H1 (cell line): ENCODE measurements at regions not wholly inside any gene's neighbourhood (a gene's known extent, or its start where the extent isn't known, plus 50 kb on each side); places are given as distances from the start of the nearest gene placed in this dataset.

Source experiments
- CTCF ChIA-PET: fragments of 300-600 bp; sonication (Branson Sonifier 250); formaldehyde crosslinking; loops from one replicate; lab custom pipeline; 2021; ENCODE audit not compliant: partially characterized antibody; lab: Charles Lee
- POLR2A ChIA-PET: fragments of 300-600 bp; sonication (Branson Sonifier 250); formaldehyde crosslinking; loops from one replicate; lab custom pipeline; 2021; ENCODE audit warnings: inconsistent platforms; ENCODE audit not compliant: partially characterized antibody; lab: Charles Lee
- DNase-seq, 2 experiments: peaks; one replicate each; pipeline versions ENCODE4 v3.0.0 to v3.0.0-alpha.2; 2010 to 2022; ENCODE audit warnings: low spot score in 2 of 2, low read depth in 1 of 2, mixed read lengths in 1 of 2
- FAIRE-seq: peaks from 2 replicates; lab custom pipeline; 2011; peaks lifted over from hg19 to GRCh38; lab: Jason Lieb, UNC
- H2AFZ ChIP-seq: 2 replicates; pipeline ENCODE4 v1.8.1; 2012; ENCODE audit warnings: low read length, inconsistent platforms
- H2AK5ac ChIP-seq: 2 replicates; pipeline ENCODE4 v1.6.1; 2013; ENCODE audit warnings: low read depth, low read length
- H2BK120ac ChIP-seq: replicated peaks from 2 replicates; pipeline ENCODE3; 2013; ENCODE audit warnings: low read depth, low read length, inconsistent platforms
- H2BK12ac ChIP-seq: 2 replicates; pipeline ENCODE4 v1.6.1; 2013; ENCODE audit warnings: low read depth, low read length
- H2BK15ac ChIP-seq: 2 replicates; pipeline ENCODE4 v1.6.1; 2013; ENCODE audit warnings: low read length
- H2BK20ac ChIP-seq: 2 replicates; pipeline ENCODE4 v1.6.1; 2013; ENCODE audit warnings: low read length
- H2BK5ac ChIP-seq: 2 replicates; pipeline ENCODE4 v1.6.1; 2013; ENCODE audit warnings: low read depth, low read length
- H3K14ac ChIP-seq: 2 replicates; pipeline ENCODE4 v1.6.1; 2013; ENCODE audit warnings: inconsistent platforms; ENCODE audit not compliant: insufficient read length
- H3K18ac ChIP-seq: 2 replicates; pipeline ENCODE4 v1.6.1; 2013; ENCODE audit warnings: low read length; ENCODE audit errors: extremely low read depth
- H3K23ac ChIP-seq: 2 replicates; pipeline ENCODE4 v1.6.1; 2013; ENCODE audit warnings: inconsistent platforms; ENCODE audit not compliant: insufficient read length
- H3K23me2 ChIP-seq: 2 replicates; pipeline ENCODE4 v1.6.1; 2013; ENCODE audit warnings: low read depth, low read length
- H3K27ac ChIP-seq: 2 replicates; pipeline ENCODE4 v1.6.1; 2011; ENCODE audit warnings: low read depth, low read length, inconsistent platforms
- H3K27me3 ChIP-seq, 4 experiments: replicated peaks in 1 of 4; 1 replicate in 1 of 4; 2 replicates in 3 of 4; pipeline versions ENCODE4 v1.6.1 to v1.8.1; 2011 to 2013; ENCODE audit warnings: low read length in 3 of 4, mild to moderate bottlenecking in 3 of 4, inconsistent platforms in 2 of 4, mixed read lengths in 2 of 4, moderate library complexity in 1 of 4; ENCODE audit not compliant: control insufficient read depth in 3 of 4, insufficient read depth in 3 of 4; ENCODE audit errors: extremely low read depth in 1 of 4
- H3K36me3 ChIP-seq, 4 experiments: 2 replicates each; pipeline versions ENCODE4 v1.6.1 to v1.8.1; 2011 to 2013; ENCODE audit warnings: mild to moderate bottlenecking in 4 of 4, low read length in 3 of 4, moderate library complexity in 2 of 4, control low read depth in 1 of 4, inconsistent platforms in 1 of 4; ENCODE audit not compliant: insufficient read depth in 4 of 4, control insufficient read depth in 2 of 4
- H3K4ac ChIP-seq: replicated peaks from 2 replicates; pipeline ENCODE3; 2013; ENCODE audit warnings: low read length, low read depth, mixed read lengths, inconsistent platforms; ENCODE audit not compliant: insufficient read length
- H3K4me1 ChIP-seq, 4 experiments: replicated peaks in 1 of 4; 1 replicate in 1 of 4; 2 replicates in 3 of 4; pipeline versions ENCODE4 v1.6.1 to v1.8.1; 2011 to 2013; ENCODE audit warnings: low read length in 3 of 4, inconsistent platforms in 2 of 4, mixed read lengths in 1 of 4; ENCODE audit not compliant: insufficient read depth in 4 of 4, control insufficient read depth in 3 of 4
- H3K4me2 ChIP-seq, 2 experiments: 2 replicates each; pipeline versions ENCODE4 v1.6.1 to v1.8.1; 2011 to 2013; ENCODE audit warnings: low read depth in 2 of 2, low read length in 2 of 2, control low read depth in 1 of 2, inconsistent platforms in 1 of 2, mild to moderate bottlenecking in 1 of 2; ENCODE audit not compliant: insufficient read depth in 1 of 2
- H3K4me3 ChIP-seq, 4 experiments: fragments of 200-600, 300-600 bp in 1 of 4; sonication (generic), shearing (Covaris generic), sonication (Bioruptor Twin) in 1 of 4; 2 replicates each; pipeline versions ENCODE4 v1.5.1 to v1.8.1; 2011 to 2016; ENCODE audit warnings: low read length in 4 of 4, low read depth in 3 of 4, control low read depth in 2 of 4, inconsistent platforms in 2 of 4, mild to moderate bottlenecking in 2 of 4, mixed read lengths in 1 of 4, moderate library complexity in 1 of 4; ENCODE audit not compliant: insufficient read depth in 2 of 4; ENCODE audit errors: extremely low read depth in 1 of 4
- H3K56ac ChIP-seq: replicated peaks from 2 replicates; pipeline ENCODE3; 2013; ENCODE audit warnings: low read depth, mild to moderate bottlenecking, mixed read lengths, low read length, inconsistent platforms; ENCODE audit not compliant: insufficient read length
- H3K79me1 ChIP-seq: 2 replicates; pipeline ENCODE4 v1.6.1; 2013; ENCODE audit warnings: low read depth, low read length, control low read depth
- H3K79me2 ChIP-seq, 2 experiments: 2 replicates each; pipeline versions ENCODE4 v1.6.1 to v1.8.1; 2012 to 2013; ENCODE audit warnings: low read length in 2 of 2, mild to moderate bottlenecking in 2 of 2, inconsistent platforms in 1 of 2; ENCODE audit not compliant: insufficient read depth in 2 of 2, control insufficient read depth in 1 of 2
- H3K9ac ChIP-seq, 4 experiments: replicated peaks in 1 of 4; 1 replicate in 1 of 4; 2 replicates in 3 of 4; pipeline versions ENCODE4 v1.6.1 to v1.8.1; 2011 to 2013; ENCODE audit warnings: low read depth in 3 of 4, low read length in 3 of 4, control low read depth in 2 of 4, mild to moderate bottlenecking in 2 of 4, moderate library complexity in 2 of 4, inconsistent platforms in 1 of 4; ENCODE audit errors: extremely low read depth in 1 of 4
- H3K9me3 ChIP-seq, 2 experiments: 2 replicates each; pipeline versions ENCODE4 v1.6.1 to v1.8.1; 2012 to 2013; ENCODE audit warnings: mild to moderate bottlenecking in 2 of 2, moderate library complexity in 2 of 2, control low read depth in 1 of 2, inconsistent platforms in 1 of 2, low read depth in 1 of 2, low read length in 1 of 2, mixed read lengths in 1 of 2; ENCODE audit not compliant: insufficient read depth in 2 of 2
- H4K20me1 ChIP-seq, 2 experiments: replicated peaks in 1 of 2; 2 replicates each; pipeline versions ENCODE3 to v1.8.1; 2011 to 2013; ENCODE audit warnings: inconsistent platforms in 2 of 2, low read length in 2 of 2, mild to moderate bottlenecking in 1 of 2; ENCODE audit not compliant: insufficient read depth in 2 of 2, control insufficient read depth in 1 of 2
- H4K5ac ChIP-seq: 2 replicates; pipeline ENCODE4 v1.6.1; 2013; ENCODE audit warnings: low read length, low read depth, mixed read lengths, inconsistent platforms; ENCODE audit not compliant: insufficient read length
- H4K8ac ChIP-seq: 2 replicates; pipeline ENCODE4 v1.8.0; 2013; ENCODE audit warnings: mild to moderate bottlenecking, moderate library complexity, low read length, inconsistent platforms; ENCODE audit not compliant: insufficient read depth; ENCODE audit errors: extremely low read depth
- H4K91ac ChIP-seq: replicated peaks from 2 replicates; pipeline ENCODE3; 2013; ENCODE audit warnings: low read length, mixed read lengths, inconsistent platforms; ENCODE audit not compliant: insufficient read length
- ASH2L ChIP-seq: fragments of 200-600, 300-600 bp; sonication (generic); IDR thresholded peaks from one replicate; pipeline ENCODE4 v1.7.1; 2017; ENCODE audit warnings: low read length
- BRCA1 ChIP-seq: IDR thresholded peaks from 2 replicates; pipeline ENCODE4 v1.6.1; 2012; ENCODE audit warnings: low read depth, low read length, improper control_type of control experiment
- CBX5 ChIP-seq: fragments of 300-800, 300-1000 bp; sonication (generic); IDR thresholded peaks from 2 replicates; pipeline ENCODE4 v1.7.1; 2016; ENCODE audit warnings: antibody characterized with exemption, low read length, low read depth
- CREB1 ChIP-seq: IDR thresholded peaks from 2 replicates; pipeline ENCODE4 v1.6.1; 2012; ENCODE audit warnings: inconsistent platforms
- CTBP2 ChIP-seq: IDR thresholded peaks from 2 replicates; pipeline ENCODE4 v1.7.0; 2011; ENCODE audit warnings: borderline replicate concordance, mild to moderate bottlenecking, moderate library complexity, mixed read lengths, low read length; ENCODE audit not compliant: insufficient read depth, insufficient read length
- EZH2 ChIP-seq: fragments of 200-600 bp; sonication (generic); IDR thresholded peaks from 2 replicates; pipeline ENCODE4 v1.7.1; 2012; ENCODE audit warnings: low read depth, mild to moderate bottlenecking, moderate library complexity, low read length, inconsistent platforms; ENCODE audit not compliant: severe bottlenecking
- KDM1A ChIP-seq: fragments of 200-600, 300-600 bp; sonication (generic); IDR thresholded peaks from 2 replicates; pipeline ENCODE4 v1.7.1; 2016; ENCODE audit warnings: mild to moderate bottlenecking, low read length, borderline replicate concordance
- RBBP5 ChIP-seq: IDR thresholded peaks from 2 replicates; pipeline ENCODE4 v1.7.1; 2012; ENCODE audit warnings: low read depth, mild to moderate bottlenecking, inconsistent platforms, low read length, moderate library complexity, borderline replicate concordance
- SAP30 ChIP-seq: fragments of 300-600 bp; sonication (generic); IDR thresholded peaks from 2 replicates; pipeline ENCODE4 v1.7.1; 2012; ENCODE audit warnings: low read length, moderate library complexity, mild to moderate bottlenecking, inconsistent platforms; ENCODE audit not compliant: insufficient read depth, insufficient replicate concordance
- SIN3A ChIP-seq, 2 experiments: IDR thresholded peaks in 1 of 2; conservative IDR thresholded peaks in 1 of 2; 2 replicates each; pipeline ENCODE4 v1.6.1; 2011 to 2012; ENCODE audit warnings: low read length in 2 of 2, improper control_type of control experiment in 1 of 2, low read depth in 1 of 2, mild to moderate bottlenecking in 1 of 2
- SIX5 ChIP-seq: IDR thresholded peaks from 2 replicates; pipeline ENCODE4 v1.6.1; 2011; ENCODE audit warnings: mild to moderate bottlenecking, low read depth, low read length
- SUZ12 ChIP-seq: fragments of 200-600 bp; sonication (generic); IDR thresholded peaks from 2 replicates; pipeline ENCODE4 v1.6.1; 2012; ENCODE audit warnings: mild to moderate bottlenecking, inconsistent platforms, low read length, moderate library complexity, mixed read lengths
- ZNF274 ChIP-seq: IDR thresholded peaks from 2 replicates; pipeline ENCODE4 v1.7.0; 2012; ENCODE audit warnings: low read length, borderline replicate concordance; ENCODE audit errors: extremely low read depth
- WGBS, 2 experiments: shearing (Covaris generic) in 1 of 2; methylation state at CpG; one replicate each; pipeline versions ENCODE4 v1.1.6 to v1.1.7; 2013 to 2015; ENCODE audit warnings: low lambda C conversion rate in 2 of 2, mixed read lengths in 2 of 2, inconsistent platforms in 1 of 2, low coverage in 1 of 2, missing lambda C conversion rate in 1 of 2; ENCODE audit not compliant: insufficient replicate concordance in 2 of 2, insufficient coverage in 1 of 2, insufficient read length in 1 of 2; ENCODE audit errors: extremely low coverage in 1 of 2, missing lambda C conversion rate in 1 of 2; 5-methylcytosine and 5-hydroxymethylcytosine counted together
- TF ChIP-seq, protein P1 (sequence below): IDR thresholded peaks from 2 replicates; pipeline ENCODE4 v1.6.1; 2011; ENCODE audit warnings: low read depth, mild to moderate bottlenecking, low read length; ENCODE audit not compliant: insufficient read depth

DNA sequence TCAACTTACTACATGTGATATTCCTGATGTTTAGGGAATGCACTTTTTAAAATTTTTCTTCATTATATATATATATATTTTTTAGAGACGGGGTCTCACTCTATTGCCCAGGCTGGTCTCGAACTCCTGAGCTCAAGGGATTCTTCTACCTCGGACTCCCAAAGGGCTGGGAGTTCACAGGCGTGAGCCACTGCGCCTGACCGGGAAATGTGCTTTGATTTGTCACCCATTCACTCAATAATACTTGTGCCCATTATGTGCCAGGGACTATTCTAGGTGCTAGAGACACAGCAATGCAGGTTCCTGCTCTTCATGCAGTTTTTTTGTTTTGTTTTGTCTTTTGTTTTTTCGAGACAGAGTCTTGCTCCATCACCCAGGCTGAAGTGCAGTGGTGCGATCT is 56.1 kb upstream of the INCENP start:
- H4K5ac ChIP-seq, result no peak overlapping the region
- no peak overlapping the region for H3K4me3 ChIP-seq
- no peak overlapping the region for H3K27ac ChIP-seq
- H2BK12ac ChIP-seq, result no peak overlapping the region
- H2BK15ac ChIP-seq, result no peak overlapping the region
- no peaks in the 10 kb centered on the region for H4K20me1 ChIP-seq
- H2AK5ac ChIP-seq, result no peak overlapping the region
- no peak overlapping the region for H2BK5ac ChIP-seq
- H3K56ac ChIP-seq, result no peak overlapping the region
- H2AFZ ChIP-seq, result no peak overlapping the region
- FAIRE-seq (no peak), DNase-seq (no peak)
- H3K23me2 ChIP-seq, result 0 out of 2 replicates have a peak, but pooled peaks cover 1% of the 10 kb centered on the region
- H3K18ac ChIP-seq, result no peak overlapping the region
- H3K4me2 ChIP-seq, result no peak overlapping the region
- no peaks in the 10 kb centered on the region for H3K27me3 ChIP-seq
- no peak overlapping the region for H3K4ac ChIP-seq
- H2BK20ac ChIP-seq, result no peak overlapping the region
- no peaks in the 10 kb centered on the region for H3K79me1 ChIP-seq
- H3K4me1 ChIP-seq, result no peaks in the 10 kb centered on the region
- H2BK120ac ChIP-seq, result no peak overlapping the region
- no peak overlapping the region for H4K91ac ChIP-seq
- ChIA-PET POLR2A (interaction anchor here (2.0 kb wide), 1 partner anchor 96 kb away, joined by 7 read pairs; no protein-coding TSS in a partner anchor), CTCF (interaction anchor here (0.6 to 11.9 kb wide), 7 partner anchors 14 to 205 kb away, joined by 3 to 84 read pairs (median 3); no protein-coding TSS in a partner anchor)
- no peaks in the 10 kb centered on the region for H3K79me2 ChIP-seq
- WGBS, 2 experiments, result 92% methylated on average over 8 of the region's 8 CpGs; no CpG with 5 or more reads in 1 of the 2 experiments
- H4K8ac ChIP-seq, result no peak overlapping the region
- H3K9ac ChIP-seq, result no peak overlapping the region
- H3K23ac ChIP-seq, result no peak overlapping the region
- no peaks in the 10 kb centered on the region for H3K36me3 ChIP-seq
- no peaks in the 10 kb centered on the region for H3K9me3 ChIP-seq
- H3K14ac ChIP-seq, result no peak overlapping the region
- TF ChIP-seq KDM1A, result no peak
- TF ChIP-seq, protein P1, sequence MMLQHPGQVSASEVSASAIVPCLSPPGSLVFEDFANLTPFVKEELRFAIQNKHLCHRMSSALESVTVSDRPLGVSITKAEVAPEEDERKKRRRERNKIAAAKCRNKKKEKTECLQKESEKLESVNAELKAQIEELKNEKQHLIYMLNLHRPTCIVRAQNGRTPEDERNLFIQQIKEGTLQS, result no peak
- TF ChIP-seq RBBP5, result no peak
- TF ChIP-seq ZNF274, result no peak
- no peak for TF ChIP-seq CREB1
- no peak for TF ChIP-seq SUZ12
- TF ChIP-seq CTBP2, result no peak
- no peak for TF ChIP-seq SAP30
- no peak for TF ChIP-seq SIN3A (conservative IDR thresholded peaks at IDR 0.05 in 1 of 2, IDR thresholded peaks at IDR 0.05 in 1 of 2; ENCODE audit: low read depth in 1 of 2, low read length in 2 of 2)
- TF ChIP-seq EZH2, result no peak
- TF ChIP-seq BRCA1, result no peak
- TF ChIP-seq SIX5, result no peak
- TF ChIP-seq CBX5, result no peak
- no peak for TF ChIP-seq ASH2L
